ENCODE measurements at regions not wholly inside any gene's neighbourhood (a gene's known extent, or its start where the extent isn't known, plus 50 kb on each side); places are given as distances from the start of the nearest gene placed in this dataset.

DNA sequence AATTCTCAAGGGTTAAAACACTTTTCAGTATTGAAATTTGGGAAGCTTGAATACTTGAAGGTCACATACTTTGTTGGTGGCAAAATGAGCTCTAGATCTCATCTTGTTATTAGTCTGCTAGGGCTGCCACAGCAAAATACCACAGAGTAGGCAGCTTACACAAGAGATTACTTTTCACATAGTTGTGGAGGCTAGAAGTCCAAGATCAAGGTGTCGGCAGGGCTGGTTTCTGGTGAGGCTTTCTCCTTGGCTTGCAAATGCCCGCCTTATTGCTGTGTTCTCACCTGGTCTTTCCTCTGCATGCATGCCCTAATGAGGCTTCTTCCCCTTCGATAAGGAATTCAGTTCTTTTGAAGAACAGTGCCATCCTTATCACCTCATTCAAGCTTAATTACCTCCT lies 270.8 kb upstream of the ANKRD55 start:
- H3K36me3 ChIP-seq (replicated peaks in 1 of 2; ENCODE audit: control insufficient read depth in 1 of 2, insufficient read depth in 2 of 2, low read length in 2 of 2): no peaks in the 10 kb centered on the region
- H3K4me3 ChIP-seq (replicated peaks in 1 of 3; ENCODE audit: insufficient read depth in 1 of 3, low read depth in 2 of 3, low read length in 3 of 3): no peak overlapping the region
- FAIRE-seq (no peak), ATAC-seq (no peak), DNase-seq (ENCODE audit: low spot score) (no peak)
- POLR2A ChIA-PET: no interaction called here
- no peak overlapping the region for H3K9ac ChIP-seq (ENCODE audit: insufficient read depth, low read depth, low read length)
- H3K79me2 ChIP-seq (ENCODE audit: insufficient read depth, low read length): no peaks in the 10 kb centered on the region
- intact Hi-C loops (cut with micrococcal nuclease; ENCODE audit: unreplicated experiment) (no loop called here), in situ Hi-C loops (cut with HindIII; ENCODE audit: extremely low pct_ligation_motif_present, low pct_unique_long_range_greater_than_20kb) (no loop called here)
- no peak overlapping the region for H3K4me2 ChIP-seq (ENCODE audit: low read depth, low read length)
- no TSS peak for BruUV-seq (replicated peaks)
- TF ChIP-seq RFXANK (CRISPR knock-in tag; IDR thresholded peaks at IDR 0.05) (no peak), CBFB (CRISPR knock-in tag; IDR thresholded peaks at IDR 0.05) (no peak), KMT2A (CRISPR knock-in tag; IDR thresholded peaks at IDR 0.05) (no peak), MED1 (CRISPR knock-in tag; IDR thresholded peaks at IDR 0.05) (no peak), DMAP1 (CRISPR knock-in tag; IDR thresholded peaks at IDR 0.05) (no peak), ZNF260 (CRISPR knock-in tag; IDR thresholded peaks at IDR 0.05; ENCODE audit: borderline replicate concordance, low read depth) (no peak), CERS6 (CRISPR knock-in tag; IDR thresholded peaks at IDR 0.05) (no peak), DNMT3B (CRISPR knock-in tag; conservative IDR thresholded peaks at IDR 0.05) (no peak), HNRNPUL1 (IDR thresholded peaks at IDR 0.05; ENCODE audit: low read depth, low read length) (no peak), NKX3-1 (CRISPR knock-in tag; IDR thresholded peaks at IDR 0.05) (no peak), ARNTL (CRISPR knock-in tag; IDR thresholded peaks at IDR 0.05) (no peak), ZNF704 (CRISPR knock-in tag; IDR thresholded peaks at IDR 0.05; ENCODE audit: borderline replicate concordance) (no peak)
- TF ChIP-seq, protein P1, sequence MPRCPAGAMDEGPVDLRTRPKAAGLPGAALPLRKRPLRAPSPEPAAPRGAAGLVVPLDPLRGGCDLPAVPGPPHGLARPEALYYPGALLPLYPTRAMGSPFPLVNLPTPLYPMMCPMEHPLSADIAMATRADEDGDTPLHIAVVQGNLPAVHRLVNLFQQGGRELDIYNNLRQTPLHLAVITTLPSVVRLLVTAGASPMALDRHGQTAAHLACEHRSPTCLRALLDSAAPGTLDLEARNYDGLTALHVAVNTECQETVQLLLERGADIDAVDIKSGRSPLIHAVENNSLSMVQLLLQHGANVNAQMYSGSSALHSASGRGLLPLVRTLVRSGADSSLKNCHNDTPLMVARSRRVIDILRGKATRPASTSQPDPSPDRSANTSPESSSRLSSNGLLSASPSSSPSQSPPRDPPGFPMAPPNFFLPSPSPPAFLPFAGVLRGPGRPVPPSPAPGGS (CRISPR knock-in tag; IDR thresholded peaks at IDR 0.05): no peak
- H3K4me1 ChIP-seq (ENCODE audit: insufficient read depth, low read length): peaks cover 36% of the 10 kb centered on the region
- H3K27ac ChIP-seq (ENCODE audit: extremely low read length, insufficient read depth, low read length): no peak overlapping the region
- H4K20me1 ChIP-seq (ENCODE audit: insufficient read depth, low read length): no peaks in the 10 kb centered on the region
- H2AFZ ChIP-seq (ENCODE audit: low read length): no peak overlapping the region
- no peaks in the 10 kb centered on the region for H3K27me3 ChIP-seq (ENCODE audit: control insufficient read depth in 1 of 2, insufficient read depth in 2 of 2, low read length in 2 of 2)
- 70% methylated on average over 3 of the region's 3 CpGs for WGBS (ENCODE audit: low lambda C conversion rate)
- no peaks in the 10 kb centered on the region for H3K9me3 ChIP-seq (ENCODE audit: low read length)
- CTCF ChIA-PET (ENCODE audit: low intra/inter-chr PET ratio, low total read pairs): no interaction called here

Measured in HepG2 (cell line).